ENCODE measurements at regions not wholly inside any gene's neighbourhood (a gene's known extent, or its start where the extent isn't known, plus 50 kb on each side); places are given as distances from the start of the nearest gene placed in this dataset.

DNA sequence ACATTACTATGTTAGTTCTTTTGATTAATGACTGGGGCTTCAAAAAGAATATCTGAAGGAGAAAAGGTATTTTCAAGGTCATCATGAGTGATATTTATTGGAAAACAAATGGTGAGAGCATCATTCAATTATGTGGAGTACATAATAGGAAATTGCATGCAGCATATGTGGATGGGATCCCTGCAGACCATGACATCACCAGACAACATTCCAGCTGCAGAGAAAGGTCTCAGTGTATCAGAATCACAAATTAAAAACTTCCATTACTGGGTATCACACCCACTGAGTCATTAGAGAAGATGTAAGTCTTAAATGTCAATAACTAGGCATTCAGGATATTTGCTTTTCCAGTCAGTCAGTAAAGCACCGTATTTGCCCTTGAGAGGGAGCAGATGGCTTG is 574.4 kb upstream of the SLC10A2 start:
- Histone ChIP-seq H3K79me2 (no peaks in the 10 kb centered on the region), H3K4me2 (no peak overlapping the region), H3K27ac (no peak overlapping the region), H3K4me3 (no peak overlapping the region), H3K27me3 (no peaks in the 10 kb centered on the region), H4K20me1 (ENCODE audit: insufficient read depth, poor library complexity, severe bottlenecking) (no peaks in the 10 kb centered on the region), H3K36me3 (replicated peaks; ENCODE audit: insufficient read depth, low read depth) (no peaks in the 10 kb centered on the region), H2AFZ (no peak overlapping the region), H3K9me2 (replicated peaks; ENCODE audit: insufficient read depth) (no peaks in the 10 kb centered on the region), H3K4me1 (ENCODE audit: insufficient read depth) (no peaks in the 10 kb centered on the region), H3K9me3 (ENCODE audit: low read depth) (no peaks in the 10 kb centered on the region)
- TF ChIP-seq, protein P1, sequence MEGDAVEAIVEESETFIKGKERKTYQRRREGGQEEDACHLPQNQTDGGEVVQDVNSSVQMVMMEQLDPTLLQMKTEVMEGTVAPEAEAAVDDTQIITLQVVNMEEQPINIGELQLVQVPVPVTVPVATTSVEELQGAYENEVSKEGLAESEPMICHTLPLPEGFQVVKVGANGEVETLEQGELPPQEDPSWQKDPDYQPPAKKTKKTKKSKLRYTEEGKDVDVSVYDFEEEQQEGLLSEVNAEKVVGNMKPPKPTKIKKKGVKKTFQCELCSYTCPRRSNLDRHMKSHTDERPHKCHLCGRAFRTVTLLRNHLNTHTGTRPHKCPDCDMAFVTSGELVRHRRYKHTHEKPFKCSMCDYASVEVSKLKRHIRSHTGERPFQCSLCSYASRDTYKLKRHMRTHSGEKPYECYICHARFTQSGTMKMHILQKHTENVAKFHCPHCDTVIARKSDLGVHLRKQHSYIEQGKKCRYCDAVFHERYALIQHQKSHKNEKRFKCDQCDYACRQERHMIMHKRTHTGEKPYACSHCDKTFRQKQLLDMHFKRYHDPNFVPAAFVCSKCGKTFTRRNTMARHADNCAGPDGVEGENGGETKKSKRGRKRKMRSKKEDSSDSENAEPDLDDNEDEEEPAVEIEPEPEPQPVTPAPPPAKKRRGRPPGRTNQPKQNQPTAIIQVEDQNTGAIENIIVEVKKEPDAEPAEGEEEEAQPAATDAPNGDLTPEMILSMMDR (IDR thresholded peaks at IDR 0.05; ENCODE audit: poor library complexity) = no peak
- no peak for TF ChIP-seq EZH2 (IDR thresholded peaks at IDR 0.05; ENCODE audit: borderline replicate concordance)
- TF ChIP-seq EZH2phosphoT487 (IDR thresholded peaks at IDR 0.05; ENCODE audit: low read depth, severe bottlenecking, unreplicated experiment) = no peak
- 57% methylated on average over 1 of the region's 1 CpG for WGBS (ENCODE audit: low lambda C conversion rate, missing lambda C conversion rate)
- no peak for DNase-seq (ENCODE audit: low spot score)

DNA sequence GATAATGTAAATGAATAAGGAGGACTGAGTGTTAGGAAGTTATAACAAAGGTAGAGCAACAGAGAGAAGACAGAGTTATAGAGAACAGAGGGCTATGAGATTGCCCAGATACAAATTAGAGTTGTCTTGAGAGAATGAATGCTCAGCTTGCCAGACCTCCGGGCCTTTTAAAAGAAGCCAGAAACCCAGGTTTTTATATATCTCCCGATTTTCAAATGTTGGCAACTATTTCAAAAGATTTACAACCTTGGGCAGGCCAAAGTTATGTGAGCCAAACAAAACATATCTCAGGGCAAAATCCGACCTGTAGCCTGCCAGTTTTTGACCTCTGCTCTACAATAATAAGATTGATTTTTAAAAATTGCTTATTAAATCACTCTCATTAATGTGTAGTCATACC is 573.1 kb upstream of the SLC10A2 start:
- TF ChIP-seq, protein P1 (IDR thresholded peaks at IDR 0.05; ENCODE audit: poor library complexity) = no peak
- TF ChIP-seq EZH2 (IDR thresholded peaks at IDR 0.05; ENCODE audit: borderline replicate concordance) = no peak
- TF ChIP-seq EZH2phosphoT487 (IDR thresholded peaks at IDR 0.05; ENCODE audit: low read depth, severe bottlenecking, unreplicated experiment) = no peak
- H3K9me2 ChIP-seq (replicated peaks; ENCODE audit: insufficient read depth) = no peaks in the 10 kb centered on the region
- no peaks in the 10 kb centered on the region for H3K79me2 ChIP-seq
- no peaks in the 10 kb centered on the region for H4K20me1 ChIP-seq (ENCODE audit: insufficient read depth, poor library complexity, severe bottlenecking)
- H2AFZ ChIP-seq = no peak overlapping the region
- no peak overlapping the region for H3K4me3 ChIP-seq
- no peaks in the 10 kb centered on the region for H3K9me3 ChIP-seq (ENCODE audit: low read depth)
- H3K4me1 ChIP-seq (ENCODE audit: insufficient read depth) = no peaks in the 10 kb centered on the region
- H3K27ac ChIP-seq = no peak overlapping the region
- H3K36me3 ChIP-seq (replicated peaks; ENCODE audit: insufficient read depth, low read depth) = no peaks in the 10 kb centered on the region
- no peak overlapping the region for H3K4me2 ChIP-seq
- no peaks in the 10 kb centered on the region for H3K27me3 ChIP-seq
- WGBS (ENCODE audit: low lambda C conversion rate, missing lambda C conversion rate) = 56% methylated on average over 3 of the region's 3 CpGs
- no peak for DNase-seq (ENCODE audit: low spot score)

DNA sequence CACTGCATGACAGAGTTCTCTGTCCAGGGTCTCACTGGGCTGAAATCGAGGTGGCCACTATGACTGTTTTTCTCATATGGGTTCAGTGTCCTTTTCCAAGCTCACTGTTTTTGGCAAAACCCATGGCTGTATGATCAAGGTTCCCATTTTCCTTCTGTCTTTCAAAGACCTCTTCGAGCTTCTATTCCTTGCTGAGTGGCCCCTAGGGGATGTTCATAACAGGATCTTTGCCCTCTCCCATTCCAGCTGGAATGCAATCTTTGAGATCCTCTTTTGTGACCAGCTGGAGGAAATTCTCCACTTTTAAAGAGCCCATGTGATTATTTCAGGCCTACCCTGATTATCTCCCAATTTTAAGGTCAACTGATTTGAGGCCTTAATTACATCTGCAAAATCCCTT is 572.5 kb upstream of the SLC10A2 start:
- H3K36me3 ChIP-seq (replicated peaks; ENCODE audit: insufficient read depth, low read depth) = no peaks in the 10 kb centered on the region
- no peak for DNase-seq (ENCODE audit: low spot score)
- H3K4me3 ChIP-seq = no peak overlapping the region
- no peak overlapping the region for H3K4me2 ChIP-seq
- no peak overlapping the region for H3K27ac ChIP-seq
- no peaks in the 10 kb centered on the region for H3K4me1 ChIP-seq (ENCODE audit: insufficient read depth)
- TF ChIP-seq, protein P1 (IDR thresholded peaks at IDR 0.05; ENCODE audit: poor library complexity) = no peak
- TF ChIP-seq EZH2 (IDR thresholded peaks at IDR 0.05; ENCODE audit: borderline replicate concordance) (no peak), EZH2phosphoT487 (IDR thresholded peaks at IDR 0.05; ENCODE audit: low read depth, severe bottlenecking, unreplicated experiment) (no peak)
- no peak overlapping the region for H2AFZ ChIP-seq
- H4K20me1 ChIP-seq (ENCODE audit: insufficient read depth, poor library complexity, severe bottlenecking) = no peaks in the 10 kb centered on the region
- no peaks in the 10 kb centered on the region for H3K79me2 ChIP-seq
- H3K27me3 ChIP-seq = no peaks in the 10 kb centered on the region
- H3K9me3 ChIP-seq (ENCODE audit: low read depth) = no peaks in the 10 kb centered on the region
- WGBS (ENCODE audit: low lambda C conversion rate, missing lambda C conversion rate) = 87% methylated on average over 2 of the region's 2 CpGs
- H3K9me2 ChIP-seq (replicated peaks; ENCODE audit: insufficient read depth) = no peaks in the 10 kb centered on the region

DNA sequence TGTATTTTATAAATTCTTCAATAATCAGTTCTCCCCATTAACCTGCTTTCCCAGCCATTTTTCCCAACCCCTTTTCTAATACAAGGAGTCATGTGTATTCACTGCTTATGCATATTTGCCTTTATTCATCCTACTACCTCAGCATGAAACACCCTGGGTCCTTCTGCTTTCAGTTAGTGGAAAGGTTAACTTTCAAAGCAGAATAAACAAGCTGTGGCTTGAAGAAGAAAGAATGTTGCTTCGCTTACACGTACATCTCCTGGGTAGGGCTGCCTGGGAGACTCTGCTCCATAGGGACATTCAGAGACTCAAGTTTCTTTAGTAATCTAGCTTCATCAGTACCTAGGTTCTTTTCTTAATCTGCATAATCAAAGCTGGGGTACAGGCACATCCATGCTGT is 567.8 kb upstream of the SLC10A2 start:
- H3K27me3 ChIP-seq = no peaks in the 10 kb centered on the region
- no peaks in the 10 kb centered on the region for H3K9me2 ChIP-seq (replicated peaks; ENCODE audit: insufficient read depth)
- no peaks in the 10 kb centered on the region for H4K20me1 ChIP-seq (ENCODE audit: insufficient read depth, poor library complexity, severe bottlenecking)
- no peaks in the 10 kb centered on the region for H3K79me2 ChIP-seq
- DNase-seq (ENCODE audit: low spot score) = no peak
- H3K36me3 ChIP-seq (replicated peaks; ENCODE audit: insufficient read depth, low read depth) = no peaks in the 10 kb centered on the region
- H3K27ac ChIP-seq = no peak overlapping the region
- no peaks in the 10 kb centered on the region for H3K9me3 ChIP-seq (ENCODE audit: low read depth)
- H3K4me3 ChIP-seq = no peak overlapping the region
- no peak overlapping the region for H2AFZ ChIP-seq
- H3K4me2 ChIP-seq = no peak overlapping the region
- 64% methylated on average over 2 of the region's 2 CpGs for WGBS (ENCODE audit: low lambda C conversion rate, missing lambda C conversion rate)
- TF ChIP-seq EZH2phosphoT487 (IDR thresholded peaks at IDR 0.05; ENCODE audit: low read depth, severe bottlenecking, unreplicated experiment) (no peak), EZH2 (IDR thresholded peaks at IDR 0.05; ENCODE audit: borderline replicate concordance) (no peak)
- TF ChIP-seq, protein P1 (IDR thresholded peaks at IDR 0.05; ENCODE audit: poor library complexity) = no peak
- H3K4me1 ChIP-seq (ENCODE audit: insufficient read depth) = no peaks in the 10 kb centered on the region

Data from hepatocyte (in vitro differentiated cells).